Dedifferentiated amniotic fluid mesenchymal stem cell (primary cell): ENCODE measurements at regions not wholly inside any gene's neighbourhood (a gene's known extent, or its start where the extent isn't known, plus 50 kb on each side); places are given as distances from the start of the nearest gene placed in this dataset.

Experiments
- DNase-seq: peaks from one replicate; pipeline ENCODE4 v3.0.0-alpha.2; 2016; ENCODE audit errors: extremely low spot score

GRCh38 chr3:74351213-74351612 lies 263.2 kb downstream of the CNTN3 start:
- DNase-seq, result no peak

GRCh38 chr3:74349015-74349414 lies 265.4 kb downstream of the CNTN3 start:
- no peak for DNase-seq

GRCh38 chr3:74347563-74348268 lies 266.7 kb downstream of the CNTN3 start:
- DNase-seq, result no peak

GRCh38 chr3:74346896-74347295 lies 267.6 kb downstream of the CNTN3 start:
- DNase-seq, result no peak

GRCh38 chr3:74345701-74346100 lies 268.8 kb downstream of the CNTN3 start:
- DNase-seq, result no peak

GRCh38 chr3:74344865-74345440 lies 269.5 kb downstream of the CNTN3 start:
- DNase-seq, result no peak

GRCh38 chr3:74343391-74343790 lies 271.1 kb downstream of the CNTN3 start:
- no peak for DNase-seq

- no peak for DNase-seq
These were observed 275.5 kb downstream of the CNTN3 start for GRCh38 chr3:74338998-74339397.

- DNase-seq, result no peak
These were observed 282.3 kb downstream of the CNTN3 start for GRCh38 chr3:74332165-74332564.

GRCh38 chr3:74331711-74332110 lies 282.7 kb downstream of the CNTN3 start:
- no peak for DNase-seq

GRCh38 chr3:74329096-74329495 lies 285.4 kb downstream of the CNTN3 start:
- no peak for DNase-seq

- DNase-seq, result no peak
These were observed 286.0 kb downstream of the CNTN3 start for GRCh38 chr3:74328435-74328834.

GRCh38 chr3:74315291-74315690 lies 299.2 kb downstream of the CNTN3 start:
- no peak for DNase-seq

- DNase-seq, result no peak
These were observed 299.8 kb downstream of the CNTN3 start for GRCh38 chr3:74314696-74315095.

- DNase-seq, result no peak
These were observed 304.7 kb downstream of the CNTN3 start for GRCh38 chr3:74309716-74310115.

- no peak for DNase-seq
These were observed 310.0 kb downstream of the CNTN3 start for GRCh38 chr3:74304424-74304823.

- no peak for DNase-seq
These were observed 310.7 kb downstream of the CNTN3 start for GRCh38 chr3:74303711-74304110.

- no peak for DNase-seq
These were observed 311.5 kb downstream of the CNTN3 start for GRCh38 chr3:74302969-74303368.

GRCh38 chr3:74302281-74302680 lies 312.2 kb downstream of the CNTN3 start:
- DNase-seq, result no peak

GRCh38 chr3:74301056-74301455 lies 313.4 kb downstream of the CNTN3 start:
- no peak for DNase-seq

- no peak for DNase-seq
These were observed 319.0 kb downstream of the CNTN3 start for GRCh38 chr3:74295479-74295878.

GRCh38 chr3:74288761-74289160 lies 325.7 kb downstream of the CNTN3 start:
- no peak for DNase-seq

- no peak for DNase-seq
These were observed 326.9 kb downstream of the CNTN3 start for GRCh38 chr3:74287557-74287956.

GRCh38 chr3:74282202-74282601 lies 332.3 kb downstream of the CNTN3 start:
- no peak for DNase-seq
